OCI-LY7 (cell line): ENCODE measurements at regions not wholly inside any gene's neighbourhood (a gene's known extent, or its start where the extent isn't known, plus 50 kb on each side); places are given as distances from the start of the nearest gene placed in this dataset.

Source experiments
- BruUV-seq: library from RNA; stranded (reverse); fragments of 400-500 nt; replicated peaks from 2 replicates; lab custom pipeline; 2021; lab: Mats Ljungman, UMichigan
- CTCF ChIA-PET: fragments of 300-600 bp; sonication (Branson Sonifier 250); formaldehyde crosslinking; loops from one replicate; lab custom pipeline; 2022; ENCODE audit warnings: antibody characterized with exemption; ENCODE audit not compliant: unreplicated experiment; lab: Charles Lee
- POLR2A ChIA-PET: fragments of 300-600 bp; sonication (Branson Sonifier 250); formaldehyde crosslinking; loops from one replicate; lab custom pipeline; 2022; ENCODE audit warnings: antibody characterized with exemption; lab: Charles Lee
- DNase-seq: peaks from one replicate; pipeline ENCODE4 v3.0.0-alpha.2; 2015; ENCODE audit warnings: low spot score
- H2AFZ ChIP-seq: fragments of 200-600 bp; sonication (generic), shearing (Covaris generic); 2 replicates; pipeline ENCODE4 v1.6.1; 2014; ENCODE audit warnings: mild to moderate bottlenecking, antibody characterized with exemption, low read length, moderate library complexity
- H3K27ac ChIP-seq: fragments of 200-600 bp; sonication (generic); 2 replicates; pipeline ENCODE4 v1.5.1; 2014; ENCODE audit warnings: mixed run types, low read depth, mild to moderate bottlenecking, moderate library complexity, low read length, inconsistent platforms; ENCODE audit not compliant: poor library complexity, severe bottlenecking
- H3K36me3 ChIP-seq: fragments of 200-600 bp; sonication (generic); 2 replicates; pipeline ENCODE4 v1.6.1; 2014; ENCODE audit warnings: mild to moderate bottlenecking, antibody characterized with exemption, low read length, moderate library complexity, mixed read lengths; ENCODE audit not compliant: insufficient read depth
- H3K4me1 ChIP-seq: fragments of 200-600 bp; sonication (generic); 2 replicates; pipeline ENCODE4 v1.5.1; 2014; ENCODE audit warnings: mild to moderate bottlenecking, low read length; ENCODE audit not compliant: insufficient read depth, poor library complexity, severe bottlenecking
- H3K4me2 ChIP-seq: fragments of 200-600 bp; sonication (generic); 2 replicates; pipeline ENCODE4 v1.6.1; 2014; ENCODE audit warnings: mild to moderate bottlenecking, low read length
- H3K4me3 ChIP-seq: fragments of 200-600 bp; sonication (generic); 2 replicates; pipeline ENCODE4 v1.5.1; 2014; ENCODE audit warnings: mild to moderate bottlenecking, low read depth, low read length; ENCODE audit not compliant: poor library complexity, severe bottlenecking
- H3K79me2 ChIP-seq: fragments of 200-600 bp; sonication (generic); 2 replicates; pipeline ENCODE4 v1.6.1; 2016; ENCODE audit warnings: low read depth, mild to moderate bottlenecking, low read length, moderate library complexity, mixed read lengths; ENCODE audit not compliant: insufficient read depth
- H3K9me2 ChIP-seq: fragments of 200-600 bp; sonication (generic); 2 replicates; pipeline ENCODE4 v1.6.1; 2016; ENCODE audit warnings: mild to moderate bottlenecking, low read length, mixed read lengths; ENCODE audit not compliant: insufficient read depth
- H3K9me3 ChIP-seq: fragments of 200-600 bp; sonication (generic); 2 replicates; pipeline ENCODE4 v1.6.1; 2014; ENCODE audit warnings: mild to moderate bottlenecking, mixed run types, low read length, mixed read lengths
- H4K20me1 ChIP-seq: fragments of 200-600 bp; sonication (generic); 2 replicates; pipeline ENCODE4 v1.6.1; 2014; ENCODE audit warnings: mild to moderate bottlenecking, antibody characterized with exemption, low read length, moderate library complexity, mixed read lengths; ENCODE audit not compliant: insufficient read depth
- EZH2phosphoT487 ChIP-seq: fragments of 200-600 bp; sonication (generic); IDR thresholded peaks from 2 replicates; pipeline ENCODE4 v1.6.1; 2018; ENCODE audit warnings: low read depth, borderline replicate concordance, mild to moderate bottlenecking, mixed run types, antibody characterized with exemption, low read length, moderate library complexity, mixed read lengths
- intact Hi-C: fragments of 100-400 bp; cut with micrococcal nuclease; formaldehyde crosslinking; loops from one replicate; pipeline ENCODE4 v1.10.0; 2022; ENCODE audit not compliant: unreplicated experiment
- TF ChIP-seq, protein P1 (sequence below): fragments of 200-600 bp; sonication (generic); conservative IDR thresholded peaks from 2 replicates; pipeline ENCODE4 v1.5.1; 2014; ENCODE audit warnings: mild to moderate bottlenecking, antibody characterized with exemption, low read length, moderate library complexity, mixed read lengths

DNA sequence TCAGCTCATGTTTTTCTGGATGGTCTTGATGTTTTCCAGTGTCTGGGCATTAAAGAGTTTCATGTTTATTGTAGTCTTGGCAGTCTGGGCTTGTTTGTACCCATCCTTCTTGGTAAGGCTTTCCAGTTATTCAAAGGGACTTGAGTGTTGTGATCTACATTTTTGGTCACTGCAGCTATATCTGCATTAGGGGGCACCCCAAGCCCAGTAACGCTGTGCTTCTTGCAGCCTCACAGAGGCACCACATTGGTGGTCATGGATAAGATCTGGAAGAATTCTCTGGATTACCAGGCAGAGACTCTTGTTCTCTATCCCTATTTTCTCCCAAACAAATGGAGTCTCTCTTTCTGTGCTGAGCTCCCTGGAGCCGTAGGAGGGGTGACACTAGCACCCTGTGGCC is 451.5 kb upstream of the FAT3 start:
- ChIA-PET POLR2A (no interaction called here), CTCF (no interaction called here)
- Histone ChIP-seq H3K4me3 (no peak overlapping the region), H4K20me1 (no peaks in the 10 kb centered on the region), H3K4me1 (no peaks in the 10 kb centered on the region), H3K36me3 (no peaks in the 10 kb centered on the region), H3K79me2 (no peaks in the 10 kb centered on the region), H3K9me2 (no peaks in the 10 kb centered on the region), H3K9me3 (no peaks in the 10 kb centered on the region), H3K27ac (no peak overlapping the region), H2AFZ (no peak overlapping the region), H3K4me2 (no peak overlapping the region)
- intact Hi-C loops = no loop called here
- DNase-seq = no peak
- no TSS peak for BruUV-seq
- no peak for TF ChIP-seq EZH2phosphoT487
- TF ChIP-seq, protein P1, sequence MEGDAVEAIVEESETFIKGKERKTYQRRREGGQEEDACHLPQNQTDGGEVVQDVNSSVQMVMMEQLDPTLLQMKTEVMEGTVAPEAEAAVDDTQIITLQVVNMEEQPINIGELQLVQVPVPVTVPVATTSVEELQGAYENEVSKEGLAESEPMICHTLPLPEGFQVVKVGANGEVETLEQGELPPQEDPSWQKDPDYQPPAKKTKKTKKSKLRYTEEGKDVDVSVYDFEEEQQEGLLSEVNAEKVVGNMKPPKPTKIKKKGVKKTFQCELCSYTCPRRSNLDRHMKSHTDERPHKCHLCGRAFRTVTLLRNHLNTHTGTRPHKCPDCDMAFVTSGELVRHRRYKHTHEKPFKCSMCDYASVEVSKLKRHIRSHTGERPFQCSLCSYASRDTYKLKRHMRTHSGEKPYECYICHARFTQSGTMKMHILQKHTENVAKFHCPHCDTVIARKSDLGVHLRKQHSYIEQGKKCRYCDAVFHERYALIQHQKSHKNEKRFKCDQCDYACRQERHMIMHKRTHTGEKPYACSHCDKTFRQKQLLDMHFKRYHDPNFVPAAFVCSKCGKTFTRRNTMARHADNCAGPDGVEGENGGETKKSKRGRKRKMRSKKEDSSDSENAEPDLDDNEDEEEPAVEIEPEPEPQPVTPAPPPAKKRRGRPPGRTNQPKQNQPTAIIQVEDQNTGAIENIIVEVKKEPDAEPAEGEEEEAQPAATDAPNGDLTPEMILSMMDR = no peak

DNA sequence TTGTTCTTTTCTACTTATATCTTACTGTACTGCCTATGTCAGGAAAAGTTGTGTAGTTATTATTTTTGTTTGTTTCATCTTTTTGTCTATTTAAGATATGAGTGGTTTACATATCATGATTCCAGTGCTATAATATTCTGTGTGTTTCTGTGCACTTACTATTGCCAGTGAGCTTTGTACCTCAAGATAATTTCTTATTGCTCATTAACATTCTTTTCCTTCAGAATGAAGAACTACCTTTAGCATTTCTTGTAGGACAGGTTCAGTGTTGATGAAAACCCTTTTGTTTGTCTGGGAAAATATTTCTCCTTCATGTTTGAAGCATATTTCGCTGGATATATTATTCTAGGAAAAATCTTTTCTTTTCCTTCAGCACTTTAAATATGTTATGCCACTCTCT is 452.7 kb upstream of the FAT3 start:
- POLR2A ChIA-PET = no interaction called here
- no peak for DNase-seq
- no peaks in the 10 kb centered on the region for H3K79me2 ChIP-seq
- no peak overlapping the region for H3K4me3 ChIP-seq
- H3K9me3 ChIP-seq = no peaks in the 10 kb centered on the region
- H3K27ac ChIP-seq = no peak overlapping the region
- BruUV-seq = no TSS peak
- no peak overlapping the region for H2AFZ ChIP-seq
- no peaks in the 10 kb centered on the region for H3K4me1 ChIP-seq
- intact Hi-C loops = no loop called here
- no peaks in the 10 kb centered on the region for H4K20me1 ChIP-seq
- CTCF ChIA-PET = no interaction called here
- H3K4me2 ChIP-seq = no peak overlapping the region
- no peaks in the 10 kb centered on the region for H3K36me3 ChIP-seq
- no peak for TF ChIP-seq EZH2phosphoT487
- TF ChIP-seq, protein P1 = no peak
- H3K9me2 ChIP-seq = no peaks in the 10 kb centered on the region

DNA sequence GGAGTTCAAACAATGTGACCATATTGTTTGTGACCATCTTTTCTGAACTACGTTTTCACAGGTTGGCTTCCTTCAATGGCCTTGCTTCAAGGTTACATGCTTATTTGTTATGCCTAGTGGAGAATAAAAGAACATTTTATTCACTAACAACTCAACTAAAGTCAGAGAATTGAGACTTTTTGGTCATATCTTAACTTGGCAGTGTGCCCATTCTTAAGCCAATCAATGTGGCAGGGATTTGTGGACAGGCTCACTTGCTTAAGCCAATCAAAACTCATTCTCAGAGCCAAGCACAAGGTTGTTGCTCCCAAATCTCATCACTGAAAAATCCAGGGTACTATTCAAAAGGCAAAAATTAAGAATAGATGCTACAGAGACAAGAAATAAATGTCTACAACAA is 455.8 kb upstream of the FAT3 start:
- CTCF ChIA-PET = no interaction called here
- POLR2A ChIA-PET = no interaction called here
- Histone ChIP-seq H3K36me3 (no peaks in the 10 kb centered on the region), H2AFZ (no peak overlapping the region), H3K79me2 (no peaks in the 10 kb centered on the region), H3K9me3 (no peaks in the 10 kb centered on the region), H3K9me2 (no peaks in the 10 kb centered on the region), H3K27ac (no peak overlapping the region), H3K4me3 (no peak overlapping the region), H3K4me1 (no peaks in the 10 kb centered on the region), H3K4me2 (no peak overlapping the region), H4K20me1 (no peaks in the 10 kb centered on the region)
- DNase-seq = no peak
- no TSS peak for BruUV-seq
- intact Hi-C loops = no loop called here
- no peak for TF ChIP-seq EZH2phosphoT487
- TF ChIP-seq, protein P1 = no peak
